ENCODE measurements at regions not wholly inside any gene's neighbourhood (a gene's known extent, or its start where the extent isn't known, plus 50 kb on each side); places are given as distances from the start of the nearest gene placed in this dataset.

- TF ChIP-seq CTCF (IDR thresholded peaks at IDR 0.05; ENCODE audit: borderline replicate concordance, control extremely low read depth, extremely low read depth, insufficient read depth, missing control alignments), result no peak
- in situ Hi-C loops (cut with MboI; ENCODE audit: low sequenced_read_pairs, unreplicated experiment), result no loop called here
- DNase-seq (ENCODE audit: low spot score), result no peak
Measured at GRCh38 chr2:144147356-144147755, 372.6 kb downstream of the ZEB2 start.

GRCh38 chr2:144146876-144147275 is 373.0 kb downstream of the ZEB2 start:
- in situ Hi-C loops (cut with MboI; ENCODE audit: low sequenced_read_pairs, unreplicated experiment), result no loop called here
- DNase-seq (ENCODE audit: low spot score), result no peak
- TF ChIP-seq CTCF (IDR thresholded peaks at IDR 0.05; ENCODE audit: borderline replicate concordance, control extremely low read depth, extremely low read depth, insufficient read depth, missing control alignments), result no peak

GRCh38 chr2:144146076-144146475 is 373.8 kb downstream of the ZEB2 start:
- TF ChIP-seq CTCF (IDR thresholded peaks at IDR 0.05; ENCODE audit: borderline replicate concordance, control extremely low read depth, extremely low read depth, insufficient read depth, missing control alignments), result no peak
- in situ Hi-C loops (cut with MboI; ENCODE audit: low sequenced_read_pairs, unreplicated experiment), result no loop called here
- DNase-seq (ENCODE audit: low spot score), result no peak

- TF ChIP-seq CTCF (IDR thresholded peaks at IDR 0.05; ENCODE audit: borderline replicate concordance, control extremely low read depth, extremely low read depth, insufficient read depth, missing control alignments), result no peak
- DNase-seq (ENCODE audit: low spot score), result no peak
- in situ Hi-C loops (cut with MboI; ENCODE audit: low sequenced_read_pairs, unreplicated experiment), result no loop called here
Measured at GRCh38 chr2:144143294-144144151, 376.4 kb downstream of the ZEB2 start.

- no peak for TF ChIP-seq CTCF (IDR thresholded peaks at IDR 0.05; ENCODE audit: borderline replicate concordance, control extremely low read depth, extremely low read depth, insufficient read depth, missing control alignments)
- in situ Hi-C loops (cut with MboI; ENCODE audit: low sequenced_read_pairs, unreplicated experiment), result no loop called here
- no peak for DNase-seq (ENCODE audit: low spot score)
Measured at GRCh38 chr2:144140891-144141290, 379.0 kb downstream of the ZEB2 start.

GRCh38 chr2:144137705-144138428 is 382.1 kb downstream of the ZEB2 start:
- no peak for TF ChIP-seq CTCF (IDR thresholded peaks at IDR 0.05; ENCODE audit: borderline replicate concordance, control extremely low read depth, extremely low read depth, insufficient read depth, missing control alignments)
- DNase-seq (ENCODE audit: low spot score), result no peak
- in situ Hi-C loops (cut with MboI; ENCODE audit: low sequenced_read_pairs, unreplicated experiment), result no loop called here
